ENCODE measurements at regions not wholly inside any gene's neighbourhood (a gene's known extent, or its start where the extent isn't known, plus 50 kb on each side); places are given as distances from the start of the nearest gene placed in this dataset.
"Not testable (repeated sequence)": the region's sequence is repeated elsewhere in the genome, so short reads cannot be mapped to it uniquely, and the experiment has no call there.

- DNase-seq, result no peak
These were observed 269.1 kb upstream of the SFSWAP start for GRCh38 chr12:131441638-131442336.

GRCh38 chr12:131442337-131442918, 268.5 kb upstream of the SFSWAP start:
- DNase-seq, result no peak

GRCh38 chr12:131443019-131444000, 267.6 kb upstream of the SFSWAP start:
- DNase-seq, result no peak

- DNase-seq, result no peak
These were observed 266.4 kb upstream of the SFSWAP start for GRCh38 chr12:131444220-131445164.

GRCh38 chr12:131445184-131445774, 265.6 kb upstream of the SFSWAP start:
- no peak for DNase-seq

GRCh38 chr12:131445795-131446194, 265.1 kb upstream of the SFSWAP start:
- no peak for DNase-seq

GRCh38 chr12:131447636-131448035, 263.3 kb upstream of the SFSWAP start:
- not testable (repeated sequence) for DNase-seq

GRCh38 chr12:131448254-131448795, 262.6 kb upstream of the SFSWAP start:
- DNase-seq, result no peak

GRCh38 chr12:131449027-131449426, 261.9 kb upstream of the SFSWAP start:
- DNase-seq, result no peak

GRCh38 chr12:131452444-131452860, 258.4 kb upstream of the SFSWAP start:
- no peak for DNase-seq

GRCh38 chr12:131454418-131455217, 256.3 kb upstream of the SFSWAP start:
- no peak for DNase-seq

GRCh38 chr12:131455218-131455506, 255.7 kb upstream of the SFSWAP start:
- DNase-seq, result no peak

- DNase-seq, result no peak
These were observed 255.2 kb upstream of the SFSWAP start for GRCh38 chr12:131455581-131456110.

GRCh38 chr12:131456301-131457027, 254.4 kb upstream of the SFSWAP start:
- no peak for DNase-seq

GRCh38 chr12:131457028-131457310, 253.9 kb upstream of the SFSWAP start:
- no peak for DNase-seq

- DNase-seq, result no peak
These were observed 253.4 kb upstream of the SFSWAP start for GRCh38 chr12:131457331-131458047.

GRCh38 chr12:131458048-131458374, 252.9 kb upstream of the SFSWAP start:
- no peak for DNase-seq

- no peak for DNase-seq
These were observed 251.7 kb upstream of the SFSWAP start for GRCh38 chr12:131458931-131459772.

All from C1 segment of cervical spinal cord (tissue), 14 donors.